HCT116 (cell line): ENCODE measurements at regions not wholly inside any gene's neighbourhood (a gene's known extent, or its start where the extent isn't known, plus 50 kb on each side); places are given as distances from the start of the nearest gene placed in this dataset.

Experiments
- ATAC-seq: fragments of 200-7000 bp; cut with Tn5 transposase; 2 replicates; pipeline ENCODE4 v1.9.1; 2020; ENCODE audit warnings: mild to moderate bottlenecking, moderate library complexity
- BruUV-seq: library from RNA; stranded (reverse); fragments of 400-500 nt; replicated peaks from 2 replicates; lab custom pipeline; 2021; lab: Mats Ljungman, UMichigan
- CTCF ChIA-PET: fragments of 300-600 bp; sonication (Branson Sonifier 250); formaldehyde crosslinking; loops from one replicate; lab custom pipeline; 2021; ENCODE audit warnings: antibody characterized with exemption; lab: Charles Lee
- POLR2A ChIA-PET: fragments of 300-600, 350-600 bp; sonication (Branson Sonifier 250); formaldehyde crosslinking; loops from one replicate; lab custom pipeline; 2021; ENCODE audit warnings: antibody characterized with exemption; lab: Charles Lee
- RAD21 ChIA-PET, 2 experiments: fragments of 300-600 bp; sonication (Branson Sonifier 250); formaldehyde crosslinking; loops; one replicate each; lab custom pipeline; 2023; ENCODE audit warnings: low total read pairs in 2 of 2; ENCODE audit not compliant: uncharacterized antibody in 2 of 2, unreplicated experiment in 2 of 2, low non-redundant PET in 1 of 2; lab: Charles Lee
- DNase-seq: peaks from one replicate; pipeline ENCODE4 v3.0.0-alpha.2; 2010; ENCODE audit warnings: low read depth, low spot score
- H2AFZ ChIP-seq: fragments of 200-600 bp; shearing (Covaris generic), sonication (generic); 2 replicates; pipeline ENCODE4 v1.6.1; 2017; ENCODE audit warnings: low read depth, mixed run types, mixed read lengths, antibody characterized with exemption, low read length; ENCODE audit not compliant: poor library complexity, severe bottlenecking
- H3K27ac ChIP-seq: 2 replicates; pipeline ENCODE4 v1.5.1; 2012; ENCODE audit warnings: low read depth, low read length
- H3K27me3 ChIP-seq: fragments of 200-600 bp; sonication (generic); 2 replicates; pipeline ENCODE4 v1.6.1; 2016; ENCODE audit warnings: mixed run types, low read length, mixed read lengths; ENCODE audit not compliant: insufficient read depth
- H3K36me3 ChIP-seq, 2 experiments: fragments of 200-500 bp in 1 of 2; fragments of 200-600 bp in 1 of 2; sonication (Bioruptor generic) in 1 of 2; sonication (generic) in 1 of 2; 2 replicates each; pipeline versions ENCODE4 v1.5.1 to v1.6.1; 2014 to 2016; ENCODE audit warnings: low read length in 2 of 2, inconsistent platforms in 1 of 2, mixed read lengths in 1 of 2, mixed run types in 1 of 2; ENCODE audit not compliant: insufficient read depth in 2 of 2, control insufficient read depth in 1 of 2
- H3K4me1 ChIP-seq, 2 experiments: fragments of 200-600 bp in 1 of 2; sonication (generic) in 1 of 2; 2 replicates each; pipeline versions ENCODE4 v1.5.1 to v1.6.1; 2012 to 2017; ENCODE audit warnings: low read length in 2 of 2, inconsistent platforms in 1 of 2, mild to moderate bottlenecking in 1 of 2, mixed read lengths in 1 of 2, mixed run types in 1 of 2, moderate library complexity in 1 of 2; ENCODE audit not compliant: insufficient read depth in 2 of 2, control insufficient read depth in 1 of 2
- H3K4me2 ChIP-seq: fragments of 200-600 bp; sonication (generic); 2 replicates; pipeline ENCODE4 v1.6.1; 2017; ENCODE audit warnings: mixed run types, low read length, mixed read lengths
- H3K4me3 ChIP-seq, 2 experiments: fragments of 200-600 bp in 1 of 2; sonication (generic) in 1 of 2; replicated peaks in 1 of 2; 2 replicates each; pipeline ENCODE4 v1.5.1; 2011 to 2016; ENCODE audit warnings: low read length in 2 of 2, control low read depth in 1 of 2, low read depth in 1 of 2, mild to moderate bottlenecking in 1 of 2, mixed read lengths in 1 of 2, mixed run types in 1 of 2
- H3K79me2 ChIP-seq: fragments of 200-600 bp; sonication (generic); 2 replicates; pipeline ENCODE4 v1.6.1; 2017; ENCODE audit warnings: mild to moderate bottlenecking, mixed run types, low read length, moderate library complexity, mixed read lengths; ENCODE audit not compliant: insufficient read depth
- H3K9ac ChIP-seq: fragments of 200-600 bp; sonication (generic); 2 replicates; pipeline ENCODE4 v1.6.1; 2016; ENCODE audit warnings: low read length, mixed read lengths
- H3K9me2 ChIP-seq: fragments of 200-600 bp; sonication (generic), shearing (Covaris generic); 2 replicates; pipeline ENCODE4 v1.6.1; 2017; ENCODE audit warnings: mixed run types, mild to moderate bottlenecking, moderate library complexity; ENCODE audit not compliant: insufficient read depth
- H3K9me3 ChIP-seq, 2 experiments: fragments of 200-500 bp in 1 of 2; fragments of 200-600 bp in 1 of 2; sonication (Bioruptor generic) in 1 of 2; sonication (generic) in 1 of 2; 2 replicates each; pipeline ENCODE4 v1.6.1; 2014 to 2017; ENCODE audit warnings: low read length in 2 of 2, mixed read lengths in 2 of 2, inconsistent platforms in 1 of 2, low read depth in 1 of 2, mild to moderate bottlenecking in 1 of 2, mixed run types in 1 of 2, moderate library complexity in 1 of 2; ENCODE audit not compliant: control insufficient read depth in 1 of 2, insufficient read depth in 1 of 2
- H4K20me1 ChIP-seq: fragments of 200-600 bp; sonication (generic), shearing (Covaris generic); 2 replicates; pipeline ENCODE4 v1.6.1; 2017; ENCODE audit warnings: mixed run types, mild to moderate bottlenecking, moderate library complexity; ENCODE audit not compliant: insufficient read depth
- ATF3 ChIP-seq: IDR thresholded peaks from 2 replicates; pipeline ENCODE4 v1.6.1; 2012
- CTCF ChIP-seq, 3 experiments: fragments of 200-600 bp in 1 of 3; sonication (generic) in 1 of 3; IDR thresholded peaks in 2 of 3; conservative IDR thresholded peaks in 1 of 3; 2 replicates each; pipeline ENCODE4 v1.5.1; 2012 to 2017; ENCODE audit warnings: low read depth in 2 of 3, low read length in 2 of 3, antibody characterized with exemption in 1 of 3, borderline replicate concordance in 1 of 3, control low read depth in 1 of 3, mild to moderate bottlenecking in 1 of 3, mixed read lengths in 1 of 3, mixed run types in 1 of 3, moderate library complexity in 1 of 3; ENCODE audit not compliant: insufficient read depth in 1 of 3
- EGR1 ChIP-seq: IDR thresholded peaks from 2 replicates; pipeline ENCODE4 v1.6.1; 2012; ENCODE audit warnings: low read depth
- EZH2phosphoT487 ChIP-seq: fragments of 200-600 bp; IDR thresholded peaks from 2 replicates; pipeline ENCODE4 v1.6.1; 2018; ENCODE audit warnings: antibody characterized with exemption, borderline replicate concordance
- FOSL1 ChIP-seq: IDR thresholded peaks from 2 replicates; pipeline ENCODE4 v1.6.1; 2012; ENCODE audit warnings: low read depth
- MAX ChIP-seq: IDR thresholded peaks from 2 replicates; pipeline ENCODE4 v1.6.1; 2012
- SP1 ChIP-seq: IDR thresholded peaks from 2 replicates; pipeline ENCODE4 v1.6.1; 2012; ENCODE audit warnings: low read depth
- TCF7L2 ChIP-seq: IDR thresholded peaks from 2 replicates; pipeline ENCODE4 v1.7.0; 2011; ENCODE audit warnings: borderline replicate concordance, inconsistent platforms; ENCODE audit not compliant: insufficient read depth, insufficient read length; ENCODE audit errors: extremely low read depth
- ZBTB33 ChIP-seq: IDR thresholded peaks from 2 replicates; pipeline ENCODE4 v1.6.1; 2011; ENCODE audit warnings: mild to moderate bottlenecking, low read length, moderate library complexity; ENCODE audit not compliant: insufficient replicate concordance; ENCODE audit errors: extremely low read depth
- ZNF274 ChIP-seq: fragments of 200-500 bp; sonication (Bioruptor generic); IDR thresholded peaks from 2 replicates; pipeline ENCODE4 v1.6.1; 2014; ENCODE audit warnings: mild to moderate bottlenecking, low read depth, low read length, inconsistent platforms
- intact Hi-C: fragments of 100-400 bp; cut with micrococcal nuclease; formaldehyde crosslinking; loops from 2 replicates; pipeline ENCODE4 v1.10.0; 2022

- no peak for DNase-seq
- Histone ChIP-seq H3K4me2 (no peak overlapping the region), H3K27ac (no peak overlapping the region)
Observed at GRCh38 chrX:13933352-13933751, 96.3 kb downstream of the GEMIN8 start.

More at GRCh38 chrX:13933352-13933751, 96.3 kb downstream of the GEMIN8 start:
- Histone ChIP-seq H3K79me2 (no peaks in the 10 kb centered on the region), H2AFZ (no peak overlapping the region)
- ChIA-PET CTCF (no interaction called here), POLR2A (no interaction called here)
- TF ChIP-seq ZBTB33 (no peak), EGR1 (no peak), ZNF274 (no peak), ATF3 (no peak), SP1 (no peak), CTCF (IDR thresholded peaks at IDR 0.05 in 2 of 3, conservative IDR thresholded peaks at IDR 0.05 in 1 of 3; ENCODE audit: borderline replicate concordance in 1 of 3, insufficient read depth in 1 of 3, low read depth in 2 of 3, low read length in 2 of 3) (no peak), TCF7L2 (no peak), EZH2phosphoT487 (no peak), FOSL1 (no peak), MAX (no peak)
- TF ChIP-seq, all 23 proteins: peak for 0
- BruUV-seq = no TSS peak
- RAD21 ChIA-PET = no interaction called here
- Histone ChIP-seq H3K9ac (no peak overlapping the region), H3K36me3 (no peaks in the 10 kb centered on the region), H3K4me3 (no peak overlapping the region), H3K27me3 (no peaks in the 10 kb centered on the region), H3K4me1 (no peaks in the 10 kb centered on the region; a peak in 1 of 4 replicates), H3K9me3 (no peaks in the 10 kb centered on the region), H4K20me1 (no peaks in the 10 kb centered on the region), H3K9me2 (no peaks in the 10 kb centered on the region)
- intact Hi-C loops = loop anchor here (10.0 kb wide), 1 partner anchor 91 kb away; the partner anchor contains the start of gene GEMIN8
- ATAC-seq = no peak
